ENCODE measurements at regions not wholly inside any gene's neighbourhood (a gene's known extent, or its start where the extent isn't known, plus 50 kb on each side); places are given as distances from the start of the nearest gene placed in this dataset.

GRCh38 chr4:112931001-112931400 is 118.5 kb upstream of the ANK2 start:
- intact Hi-C loops (cut with micrococcal nuclease), result no loop called here
- Histone ChIP-seq H3K4me1 (ENCODE audit: control insufficient read depth, extremely low read depth, insufficient read depth, low read length) (no peaks in the 10 kb centered on the region), H3K27me3 (ENCODE audit: control insufficient read depth in 2 of 2, insufficient read depth in 2 of 2, low read length in 2 of 2) (peaks cover 0 to 2% of the 10 kb centered on the region in 2 experiments), H3K9ac (replicated peaks; ENCODE audit: extremely low read depth, insufficient read depth, low read length) (no peak overlapping the region), H3K36me3 (ENCODE audit: control insufficient read depth in 2 of 2, extremely low read depth in 1 of 2, insufficient read depth in 2 of 2, low read length in 2 of 2) (no peaks in the 10 kb centered on the region), H3K79me2 (ENCODE audit: control insufficient read depth, insufficient read depth, low read length) (no peaks in the 10 kb centered on the region), H3K9me1 (replicated peaks; ENCODE audit: control insufficient read depth, extremely low read depth, insufficient read depth, low read length) (no peaks in the 10 kb centered on the region), H2AFZ (ENCODE audit: low read depth, low read length) (no peak overlapping the region), H4K20me1 (replicated peaks; ENCODE audit: control insufficient read depth, extremely low read depth, insufficient read depth, low read length) (no peaks in the 10 kb centered on the region), H3K4me3 (replicated peaks in 1 of 3; ENCODE audit: insufficient read depth in 1 of 3, low read depth in 1 of 3, low read length in 3 of 3) (no peak overlapping the region), H3K4me2 (ENCODE audit: insufficient read depth, low read length) (no peak overlapping the region), H3K9me3 (replicated peaks; ENCODE audit: control insufficient read depth, insufficient read depth, low read length) (no peaks in the 10 kb centered on the region), H3K27ac (ENCODE audit: insufficient read depth, low read depth, low read length) (no peak overlapping the region)
- no peak for FAIRE-seq
- ChIA-PET POLR2A (no interaction called here), CTCF (no interaction called here)
- dilution Hi-C loops (cut with MboI; ENCODE audit: extremely low pct_ligation_motif_present, low sequenced_read_pairs), result no loop called here
- no peak for DNase-seq (ENCODE audit: low read depth, low spot score)
- no TSS peak for BruUV-seq (replicated peaks)
- TF ChIP-seq EZH2 (IDR thresholded peaks at IDR 0.05; ENCODE audit: borderline replicate concordance, low read depth, low read length, severe bottlenecking), result no peak
- no peak for TF ChIP-seq MYC (IDR thresholded peaks at IDR 0.05; ENCODE audit: low read depth, low read length)
- no peak for TF ChIP-seq JUN (IDR thresholded peaks at IDR 0.05; ENCODE audit: borderline replicate concordance, insufficient read depth, insufficient read length, low read depth)
- TF ChIP-seq GATA2 (IDR thresholded peaks at IDR 0.05; ENCODE audit: insufficient read depth, insufficient read length, low read depth, low read length), result no peak
- TF ChIP-seq POLR2AphosphoS5 (IDR thresholded peaks at IDR 0.05; ENCODE audit: insufficient read depth, low read depth, low read length), result no peak
- TF ChIP-seq MAX (IDR thresholded peaks at IDR 0.05; ENCODE audit: insufficient read depth, insufficient read length), result no peak
- no peak for TF ChIP-seq POLR2A (IDR thresholded peaks at IDR 0.05; ENCODE audit: low read depth, low read length)
- TF ChIP-seq CTCF (IDR thresholded peaks at IDR 0.05; ENCODE audit: extremely low read depth in 1 of 2, insufficient read depth in 1 of 2, low read depth in 1 of 2, low read length in 2 of 2), result no peak
- TF ChIP-seq FOS (IDR thresholded peaks at IDR 0.05; ENCODE audit: borderline replicate concordance, insufficient read depth, low read length), result no peak
